ENCODE measurements at regions not wholly inside any gene's neighbourhood (a gene's known extent, or its start where the extent isn't known, plus 50 kb on each side); places are given as distances from the start of the nearest gene placed in this dataset.

DNA sequence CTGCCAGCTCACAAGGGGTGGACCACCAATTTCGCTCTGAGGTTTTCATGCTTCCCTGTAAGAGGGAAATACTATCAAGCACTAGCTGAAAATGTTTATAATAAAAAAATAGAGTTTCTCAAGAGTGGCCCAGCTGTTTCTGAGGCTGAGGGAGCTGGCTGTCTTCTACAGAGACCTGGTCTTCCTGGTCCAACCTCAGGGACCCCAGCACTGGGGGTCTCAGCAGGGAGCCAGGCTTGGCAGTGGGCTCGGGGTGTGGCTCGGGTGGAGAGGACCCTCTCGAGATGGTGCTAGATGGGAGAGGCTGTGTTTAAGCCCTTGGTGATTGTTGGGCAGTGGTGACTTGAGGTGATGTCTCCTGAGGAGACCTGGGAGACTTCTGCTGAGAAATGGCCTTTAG, 87.3 kb upstream of the SHH start:
- ATAC-seq, result no peak
- Histone ChIP-seq H3K27ac (no peak overlapping the region), H3K4me1 (peaks cover 22% of the 10 kb centered on the region), H3K4me3 (no peak overlapping the region), H3K4me2 (no peak overlapping the region), H3K9me3 (peaks cover 20% of the 10 kb centered on the region; the same call in 2 of the 3 replicates)
- no peak for DNase-seq (ENCODE audit: low read depth in 1 of 2, low spot score in 1 of 2)
- ChIA-PET CTCF (no interaction called here), POLR2A (no interaction called here)
- 64% methylated on average over 2 of the region's 4 CpGs for WGBS (ENCODE audit: missing lambda C conversion rate)
- TF ChIP-seq ZNF302 (CRISPR knock-in tag; IDR thresholded peaks at IDR 0.05), result no peak
- TF ChIP-seq EHF (CRISPR knock-in tag; IDR thresholded peaks at IDR 0.05), result no peak
- no peak for TF ChIP-seq NR3C1 (IDR thresholded peaks at IDR 0.05)
- TF ChIP-seq BHLHE40 (IDR thresholded peaks at IDR 0.05; ENCODE audit: low read depth, low read length), result no peak
- TF ChIP-seq NPAS2 (CRISPR knock-in tag; IDR thresholded peaks at IDR 0.05; ENCODE audit: borderline replicate concordance), result no peak
- no peak for TF ChIP-seq MAFK (IDR thresholded peaks at IDR 0.05; ENCODE audit: partially characterized antibody)
- no peak for TF ChIP-seq HOXA7 (CRISPR knock-in tag; IDR thresholded peaks at IDR 0.05)
- TF ChIP-seq CHD4 (IDR thresholded peaks at IDR 0.05; ENCODE audit: borderline replicate concordance), result no peak
- no peak for TF ChIP-seq ZSCAN20 (CRISPR knock-in tag; IDR thresholded peaks at IDR 0.05)
- TF ChIP-seq EHMT2 (IDR thresholded peaks at IDR 0.05; ENCODE audit: low read depth), result no peak
- TF ChIP-seq MYC (IDR thresholded peaks at IDR 0.05; ENCODE audit: borderline replicate concordance, low read length), result no peak
- TF ChIP-seq RCOR1 (IDR thresholded peaks at IDR 0.05; ENCODE audit: low read depth, low read length), result no peak
- TF ChIP-seq, protein P1, sequence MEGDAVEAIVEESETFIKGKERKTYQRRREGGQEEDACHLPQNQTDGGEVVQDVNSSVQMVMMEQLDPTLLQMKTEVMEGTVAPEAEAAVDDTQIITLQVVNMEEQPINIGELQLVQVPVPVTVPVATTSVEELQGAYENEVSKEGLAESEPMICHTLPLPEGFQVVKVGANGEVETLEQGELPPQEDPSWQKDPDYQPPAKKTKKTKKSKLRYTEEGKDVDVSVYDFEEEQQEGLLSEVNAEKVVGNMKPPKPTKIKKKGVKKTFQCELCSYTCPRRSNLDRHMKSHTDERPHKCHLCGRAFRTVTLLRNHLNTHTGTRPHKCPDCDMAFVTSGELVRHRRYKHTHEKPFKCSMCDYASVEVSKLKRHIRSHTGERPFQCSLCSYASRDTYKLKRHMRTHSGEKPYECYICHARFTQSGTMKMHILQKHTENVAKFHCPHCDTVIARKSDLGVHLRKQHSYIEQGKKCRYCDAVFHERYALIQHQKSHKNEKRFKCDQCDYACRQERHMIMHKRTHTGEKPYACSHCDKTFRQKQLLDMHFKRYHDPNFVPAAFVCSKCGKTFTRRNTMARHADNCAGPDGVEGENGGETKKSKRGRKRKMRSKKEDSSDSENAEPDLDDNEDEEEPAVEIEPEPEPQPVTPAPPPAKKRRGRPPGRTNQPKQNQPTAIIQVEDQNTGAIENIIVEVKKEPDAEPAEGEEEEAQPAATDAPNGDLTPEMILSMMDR (IDR thresholded peaks at IDR 0.05), result no peak
- TF ChIP-seq TFCP2L1 (CRISPR knock-in tag; IDR thresholded peaks at IDR 0.05), result no peak
- no peak for TF ChIP-seq GATA3 (IDR thresholded peaks at IDR 0.05; ENCODE audit: borderline replicate concordance)
- no peak for TF ChIP-seq MAZ (IDR thresholded peaks at IDR 0.05; ENCODE audit: borderline replicate concordance, low read depth, low read length)
- no peak for FAIRE-seq

DNA sequence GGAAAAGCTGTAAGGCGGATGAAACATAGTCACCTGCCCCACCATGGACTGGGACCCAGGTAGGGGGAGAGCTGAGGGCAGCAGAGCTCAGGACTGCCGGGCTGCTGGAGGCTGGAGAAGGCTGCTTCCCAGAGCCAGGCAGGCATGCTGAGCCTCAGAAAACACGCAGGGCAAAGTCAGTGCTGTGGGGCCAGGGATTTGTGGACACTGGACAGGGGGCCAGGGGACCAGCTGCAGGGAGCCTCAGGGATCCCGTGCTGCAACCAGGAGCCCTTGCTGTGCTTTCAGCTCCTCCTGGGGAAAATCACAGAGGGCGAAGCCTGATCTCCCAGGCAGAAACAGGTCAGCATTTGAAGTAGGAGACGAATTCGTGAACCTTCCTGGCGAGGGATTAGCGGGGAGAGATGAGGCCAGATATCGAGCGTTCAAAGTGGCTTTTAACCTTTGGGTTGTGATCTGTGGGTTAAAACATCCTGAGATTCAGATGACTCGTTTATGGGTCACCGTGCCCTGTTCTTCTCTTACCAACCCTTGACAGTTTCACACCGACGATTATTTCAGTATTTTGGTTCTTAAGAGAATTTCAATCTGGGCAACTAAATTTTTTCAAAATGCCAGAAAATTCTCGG, 85.6 kb upstream of the SHH start:
- peaks cover 22% of the 10 kb centered on the region for H3K4me1 ChIP-seq
- no peak overlapping the region for H3K4me3 ChIP-seq
- DNase-seq (ENCODE audit: low read depth in 1 of 2, low spot score in 1 of 2), result no peak
- no peak for TF ChIP-seq NR3C1 (IDR thresholded peaks at IDR 0.05)
- TF ChIP-seq FOSL2 (IDR thresholded peaks at IDR 0.05), result no peak
- TF ChIP-seq FOSL2 (CRISPR knock-in tag; IDR thresholded peaks at IDR 0.05), result no peak
- no peak for TF ChIP-seq EHF (CRISPR knock-in tag; IDR thresholded peaks at IDR 0.05)
- TF ChIP-seq CBX2 (IDR thresholded peaks at IDR 0.05; ENCODE audit: borderline replicate concordance, low read depth), result no peak
- TF ChIP-seq HOXB5 (CRISPR knock-in tag; IDR thresholded peaks at IDR 0.05), result no peak
- POLR2A ChIA-PET, result no interaction called here
- H3K4me2 ChIP-seq, result no peak overlapping the region
- no peak for FAIRE-seq
- H3K27ac ChIP-seq, result peak overlapping the region; percentile 51 to 68; a peak in 4 of 6 replicates
- 82% methylated on average over 16 of the region's 16 CpGs for WGBS (ENCODE audit: missing lambda C conversion rate)
- no peak for ATAC-seq
- CTCF ChIA-PET, result interaction anchor here (0.8 kb wide), 1 partner anchor 76 kb away, joined by 3 read pairs; no protein-coding TSS in a partner anchor
- peaks cover 20% of the 10 kb centered on the region; the same call in 2 of the 3 replicates for H3K9me3 ChIP-seq

DNA sequence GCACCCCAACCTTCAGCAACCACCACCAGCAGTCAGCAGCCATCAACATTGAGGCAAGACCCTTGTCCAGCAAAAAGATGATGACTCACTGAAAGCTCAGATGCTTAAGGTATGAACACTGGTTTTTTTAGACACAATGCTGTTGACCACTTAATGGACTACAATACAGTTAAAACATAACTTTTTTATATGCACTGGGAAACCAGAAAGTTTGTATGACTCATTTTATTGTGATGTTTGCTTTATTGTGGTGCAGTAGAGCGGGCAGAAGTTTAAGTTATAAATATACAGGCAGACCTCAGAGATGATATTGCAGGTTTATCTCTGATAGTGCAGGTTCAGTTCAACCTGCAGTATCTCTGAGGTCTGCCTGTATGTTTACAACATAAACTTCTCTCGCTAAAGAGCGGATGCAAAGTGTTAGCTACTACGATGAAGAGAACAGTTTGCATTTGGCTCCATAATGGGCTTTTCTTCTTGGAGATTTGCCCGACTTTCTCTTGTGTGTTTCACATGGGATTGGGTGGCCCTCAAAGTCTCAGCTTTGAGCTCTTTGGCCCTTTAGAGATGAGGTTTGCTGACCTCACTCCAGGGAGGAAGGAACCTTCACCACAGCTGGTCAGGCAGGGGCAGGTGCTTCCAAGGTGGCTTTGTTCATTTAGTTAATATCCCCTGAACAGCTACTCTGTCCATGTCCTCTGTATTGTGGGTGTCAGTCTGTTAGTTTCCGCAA, 84.4 kb upstream of the SHH start:
- peak; percentile 31 to 59; a peak in 4 of 6 replicates for ATAC-seq
- peak overlapping the region; percentile 55 for H3K4me2 ChIP-seq

More for the DNA sequence above, 84.4 kb upstream of the SHH start:
- Histone ChIP-seq H3K4me3 (no peak overlapping the region), H3K27ac (peak overlapping the region; percentile 51 to 68), H3K9me3 (peaks cover 20% of the 10 kb centered on the region; the same call in 2 of the 3 replicates), H3K4me1 (peaks cover 22% of the 10 kb centered on the region)
- 53% methylated on average over 6 of the region's 6 CpGs for WGBS (ENCODE audit: missing lambda C conversion rate)
- DNase-seq (ENCODE audit: low read depth in 1 of 2, low spot score in 1 of 2) (peak in 1 of 2 experiments; percentile 46), FAIRE-seq (peak; percentile 13)
- no peak for TF ChIP-seq FOSL2 (IDR thresholded peaks at IDR 0.05)
- TF ChIP-seq FOSL2 (CRISPR knock-in tag; IDR thresholded peaks at IDR 0.05), result peak; percentile 82
- TF ChIP-seq CHD4 (IDR thresholded peaks at IDR 0.05; ENCODE audit: borderline replicate concordance), result no peak
- no peak for TF ChIP-seq KDM1A (IDR thresholded peaks at IDR 0.05; ENCODE audit: low read depth)
- TF ChIP-seq HOXB5 (CRISPR knock-in tag; IDR thresholded peaks at IDR 0.05), result no peak
- TF ChIP-seq JUNB (IDR thresholded peaks at IDR 0.05), result peak; percentile 38; the same call in 1 of the 2 replicates
- TF ChIP-seq MAFK (IDR thresholded peaks at IDR 0.05; ENCODE audit: partially characterized antibody), result peak; percentile 14
- no peak for TF ChIP-seq HOXB13 (CRISPR knock-in tag; IDR thresholded peaks at IDR 0.05; ENCODE audit: low read depth)
- no peak for TF ChIP-seq HOXA7 (CRISPR knock-in tag; IDR thresholded peaks at IDR 0.05)
- ChIA-PET CTCF (interaction anchor here (0.5 to 0.8 kb wide), 3 partner anchors 18 to 974 kb away, joined by 3 read pairs; no protein-coding TSS in a partner anchor), POLR2A (no interaction called here)
